Gastrocnemius medialis (tissue), 4 donors: ENCODE measurements at regions not wholly inside any gene's neighbourhood (a gene's known extent, or its start where the extent isn't known, plus 50 kb on each side); places are given as distances from the start of the nearest gene placed in this dataset.

ENCODE experiments used
- CTCF ChIP-seq, 5 experiments: fragments of 450-650 bp in 3 of 5; fragments of 200-600 bp in 2 of 5; sonication (generic) in 2 of 5; IDR thresholded peaks in 4 of 5; conservative IDR thresholded peaks in 1 of 5; 1 replicate in 4 of 5; 2 replicates in 1 of 5; pipeline ENCODE4 v1.5.1; 2016 to 2019; ENCODE audit warnings: antibody characterized with exemption in 5 of 5, mild to moderate bottlenecking in 3 of 5, moderate library complexity in 3 of 5
- POLR2A ChIP-seq, 2 donors: fragments of 450-650 bp; IDR thresholded peaks; one replicate each; pipeline ENCODE4 v1.6.1; 2017; ENCODE audit warnings: antibody characterized with exemption in 2 of 2, mild to moderate bottlenecking in 2 of 2, moderate library complexity in 2 of 2

GRCh38 chr17:71548540-71549190 is 572.2 kb upstream of the SOX9 start:
- TF ChIP-seq CTCF (IDR thresholded peaks at IDR 0.05 in 4 of 5, conservative IDR thresholded peaks at IDR 0.05 in 1 of 5) (no peak), POLR2A (IDR thresholded peaks at IDR 0.05) (no peak)
